Naive B cell (primary cell): ENCODE measurements at regions not wholly inside any gene's neighbourhood (a gene's known extent, or its start where the extent isn't known, plus 50 kb on each side); places are given as distances from the start of the nearest gene placed in this dataset.
A peak's percentile ranks its signal among the peaks of the same experiment; 100 is the strongest.
"Not testable (repeated sequence)": the region's sequence is repeated elsewhere in the genome, so short reads cannot be mapped to it uniquely, and the experiment has no call there.

Experiments used
- ATAC-seq, 2 donors: fragments of 150-1000 bp; cut with Tn5 transposase; 2 replicates each; pipeline ENCODE4 v1.10.0; 2021; ENCODE audit warnings: low read depth in 2 of 2, mild to moderate bottlenecking in 2 of 2, moderate library complexity in 2 of 2
- DNase-seq: peaks from one replicate; pipeline ENCODE4 v3.0.0; 2022
- H3K27ac Mint-ChIP-seq, 6 donors: one replicate each; pipeline ENCODE4 v1.8.0; 2020 to 2022; ENCODE audit warnings: mild to moderate bottlenecking in 6 of 6, mixed read lengths in 6 of 6, moderate library complexity in 5 of 6, inconsistent platforms in 2 of 6
- H3K27me3 Mint-ChIP-seq, 3 donors: one replicate each; pipeline ENCODE4 v1.8.0; 2021 to 2022; ENCODE audit warnings: mixed read lengths in 3 of 3, mild to moderate bottlenecking in 1 of 3
- H3K36me3 Mint-ChIP-seq, 2 donors: one replicate each; pipeline ENCODE4 v1.8.0; 2020 to 2022; ENCODE audit warnings: mixed read lengths in 2 of 2, inconsistent platforms in 1 of 2, mild to moderate bottlenecking in 1 of 2
- H3K4me1 Mint-ChIP-seq, 3 donors: one replicate each; pipeline ENCODE4 v1.8.0; 2020 to 2022; ENCODE audit warnings: mixed read lengths in 3 of 3, inconsistent platforms in 1 of 3, mild to moderate bottlenecking in 1 of 3, moderate library complexity in 1 of 3
- H3K4me3 Mint-ChIP-seq, 8 donors: one replicate each; pipeline ENCODE4 v1.8.0; 2020 to 2022; ENCODE audit warnings: mild to moderate bottlenecking in 8 of 8, mixed read lengths in 8 of 8, moderate library complexity in 8 of 8, inconsistent platforms in 2 of 8
- H3K9me3 Mint-ChIP-seq, 7 donors: one replicate each; pipeline ENCODE4 v1.8.0; 2020 to 2022; ENCODE audit warnings: mixed read lengths in 7 of 7, mild to moderate bottlenecking in 5 of 7, inconsistent platforms in 2 of 7, moderate library complexity in 1 of 7

GRCh38 chr11:88061111-88061510, 114.1 kb downstream of the RAB38 start:
- Mint-ChIP-seq H3K4me1 (no peaks in the 10 kb centered on the region), H3K27ac (no peak overlapping the region), H3K4me3 (no peak overlapping the region), H3K27me3 (peaks cover 0 to 4% (median 0%) of the 10 kb centered on the region in 3 donors), H3K9me3 (peaks cover 0 to 3% (median 0%) of the 10 kb centered on the region in 7 donors), H3K36me3 (no peaks in the 10 kb centered on the region)
- DNase-seq, result no peak
- ATAC-seq, result no peak

DNA sequence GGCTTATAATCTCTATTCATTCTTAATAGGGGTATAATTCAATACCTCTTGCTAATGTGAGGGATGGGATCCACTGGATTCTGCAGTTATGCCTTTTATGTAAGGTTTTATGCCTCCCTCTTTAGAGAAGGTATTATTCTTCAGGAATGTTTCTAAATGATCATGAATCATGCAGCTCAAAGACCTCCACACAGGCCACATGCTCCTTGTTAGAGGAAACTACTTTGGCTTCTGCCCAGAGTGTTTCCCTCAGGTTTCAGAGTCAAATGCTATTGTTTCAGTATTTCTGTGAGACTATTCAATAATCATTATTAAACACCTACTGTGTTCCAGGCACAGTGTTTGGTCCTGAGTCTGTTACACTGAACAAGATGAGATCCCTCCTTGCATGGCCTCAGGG, 115.9 kb downstream of the RAB38 start:
- ATAC-seq (no peak), DNase-seq (no peak)
- no peaks in the 10 kb centered on the region for H3K36me3 Mint-ChIP-seq
- peaks cover 0 to 7% (median 0%) of the 10 kb centered on the region in 3 donors for H3K27me3 Mint-ChIP-seq
- no peak overlapping the region for H3K27ac Mint-ChIP-seq
- H3K4me3 Mint-ChIP-seq, result no peak overlapping the region
- H3K4me1 Mint-ChIP-seq, result no peaks in the 10 kb centered on the region
- peaks cover 0 to 4% (median 0%) of the 10 kb centered on the region in 7 donors for H3K9me3 Mint-ChIP-seq

DNA sequence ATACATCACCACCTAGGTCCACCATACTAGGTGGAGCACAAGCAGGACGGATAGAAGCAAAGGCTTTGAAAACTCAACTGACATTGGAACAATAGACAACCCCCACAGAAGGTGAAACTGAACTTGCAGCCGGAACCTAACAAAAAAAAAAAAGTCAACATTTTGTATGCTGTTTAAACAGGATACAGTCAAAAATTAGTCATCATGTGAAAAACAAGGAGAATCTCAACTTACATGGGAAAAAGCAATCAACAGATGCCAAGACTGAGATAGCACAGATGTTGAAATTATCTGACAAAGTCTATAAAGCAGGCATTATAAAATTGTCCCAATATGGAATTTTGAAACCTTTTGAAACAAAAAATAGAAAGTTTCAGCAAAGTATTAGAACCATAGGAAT, 123.8 kb downstream of the RAB38 start:
- Mint-ChIP-seq H3K36me3 (no peaks in the 10 kb centered on the region), H3K4me3 (no peak overlapping the region), H3K4me1 (no peaks in the 10 kb centered on the region)

GRCh38 chr11:88050247-88050646, 125.0 kb downstream of the RAB38 start:
- H3K27ac Mint-ChIP-seq, result no peak overlapping the region
- H3K36me3 Mint-ChIP-seq, result no peaks in the 10 kb centered on the region
- ATAC-seq (no peak), DNase-seq (no peak)
- no peaks in the 10 kb centered on the region for H3K27me3 Mint-ChIP-seq
- H3K4me1 Mint-ChIP-seq, result no peaks in the 10 kb centered on the region
- no peaks in the 10 kb centered on the region for H3K9me3 Mint-ChIP-seq
- no peak overlapping the region for H3K4me3 Mint-ChIP-seq

More for the DNA sequence above, 123.8 kb downstream of the RAB38 start:
- Mint-ChIP-seq H3K9me3 (peaks cover 0 to 4% (median 0%) of the 10 kb centered on the region in 7 donors), H3K27me3 (peaks cover 0 to 6% (median 0%) of the 10 kb centered on the region in 3 donors), H3K27ac (no peak overlapping the region)
- no peak for ATAC-seq
- no peak for DNase-seq

DNA sequence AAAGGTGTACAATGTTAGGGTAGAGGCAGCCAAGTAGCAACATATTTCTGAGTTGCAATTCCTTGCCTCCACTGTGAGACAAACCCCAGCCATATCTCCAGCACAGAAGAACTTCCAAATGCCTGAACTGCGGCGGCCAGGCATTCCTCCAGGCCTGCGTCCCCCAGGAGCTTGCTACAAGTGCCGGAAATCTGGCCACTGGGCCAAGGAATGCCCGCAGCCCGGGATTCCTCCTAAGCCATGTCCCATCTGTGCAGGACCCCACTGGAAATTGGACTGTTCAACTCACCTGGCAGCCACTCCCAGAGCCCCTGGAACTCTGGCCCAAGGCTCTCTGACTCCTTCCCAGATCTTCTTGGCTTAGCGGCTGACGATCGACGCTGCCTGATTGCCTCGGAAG, 130.0 kb downstream of the RAB38 start:
- not testable (repeated sequence) for H3K9me3 Mint-ChIP-seq, H3K27ac Mint-ChIP-seq, H3K36me3 Mint-ChIP-seq, DNase-seq, ATAC-seq, H3K4me1 Mint-ChIP-seq, H3K4me3 Mint-ChIP-seq
- H3K27me3 Mint-ChIP-seq, result peaks cover 0 to 12% (median 0%) of the 10 kb centered on the region in 3 donors

GRCh38 chr11:88044658-88045057, 130.6 kb downstream of the RAB38 start:
- not testable (repeated sequence) for H3K4me1 Mint-ChIP-seq, DNase-seq, H3K4me3 Mint-ChIP-seq, H3K36me3 Mint-ChIP-seq, H3K9me3 Mint-ChIP-seq, ATAC-seq, H3K27ac Mint-ChIP-seq
- H3K27me3 Mint-ChIP-seq, result peaks cover 0 to 12% (median 0%) of the 10 kb centered on the region in 3 donors

- no peak for ATAC-seq
- Mint-ChIP-seq H3K27ac (no peak overlapping the region), H3K9me3 (no peaks in the 10 kb centered on the region), H3K36me3 (no peaks in the 10 kb centered on the region), H3K27me3 (peaks cover 0 to 12% (median 0%) of the 10 kb centered on the region in 3 donors), H3K4me1 (no peaks in the 10 kb centered on the region), H3K4me3 (no peak overlapping the region)
- no peak for DNase-seq
Observed at GRCh38 chr11:88043149-88043548, 132.1 kb downstream of the RAB38 start.

GRCh38 chr11:88042647-88043046, 132.6 kb downstream of the RAB38 start:
- H3K9me3 Mint-ChIP-seq, result no peaks in the 10 kb centered on the region
- H3K4me3 Mint-ChIP-seq, result no peak overlapping the region
- no peak overlapping the region for H3K27ac Mint-ChIP-seq
- no peaks in the 10 kb centered on the region for H3K36me3 Mint-ChIP-seq
- no peaks in the 10 kb centered on the region for H3K4me1 Mint-ChIP-seq
- H3K27me3 Mint-ChIP-seq, result peaks cover 0 to 12% (median 0%) of the 10 kb centered on the region in 3 donors
- ATAC-seq (no peak), DNase-seq (no peak)

- ATAC-seq (no peak), DNase-seq (no peak)
- Mint-ChIP-seq H3K4me1 (no peaks in the 10 kb centered on the region), H3K4me3 (no peak overlapping the region), H3K27me3 (peaks cover 0 to 12% (median 0%) of the 10 kb centered on the region in 3 donors), H3K36me3 (no peaks in the 10 kb centered on the region), H3K9me3 (no peaks in the 10 kb centered on the region), H3K27ac (no peak overlapping the region)
Observed at GRCh38 chr11:88042238-88042637, 133.0 kb downstream of the RAB38 start.

DNA sequence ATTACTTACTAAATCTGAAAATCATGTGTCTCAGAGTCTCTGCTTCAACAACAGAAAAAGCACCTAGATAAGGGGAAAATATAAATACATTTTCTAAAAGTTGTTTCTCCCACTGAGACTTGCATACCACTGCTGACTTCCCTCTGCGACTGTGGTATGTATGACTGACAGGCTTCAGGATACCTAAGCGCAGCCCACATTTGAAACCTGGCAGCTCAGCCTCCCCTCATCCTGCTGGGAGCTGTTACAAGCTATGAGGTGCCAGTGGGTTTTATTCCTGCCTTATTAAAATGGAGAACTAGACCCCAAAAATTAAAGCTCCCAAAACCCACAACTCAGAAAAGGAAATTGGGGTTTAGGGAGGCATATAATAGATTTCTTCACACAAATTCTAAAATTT, 133.6 kb downstream of the RAB38 start:
- Mint-ChIP-seq H3K27ac (no peak overlapping the region), H3K36me3 (no peaks in the 10 kb centered on the region), H3K4me1 (no peaks in the 10 kb centered on the region), H3K27me3 (peaks cover 0 to 12% (median 0%) of the 10 kb centered on the region in 3 donors), H3K4me3 (no peak overlapping the region), H3K9me3 (no peaks in the 10 kb centered on the region)
- ATAC-seq, result no peak
- no peak for DNase-seq

DNA sequence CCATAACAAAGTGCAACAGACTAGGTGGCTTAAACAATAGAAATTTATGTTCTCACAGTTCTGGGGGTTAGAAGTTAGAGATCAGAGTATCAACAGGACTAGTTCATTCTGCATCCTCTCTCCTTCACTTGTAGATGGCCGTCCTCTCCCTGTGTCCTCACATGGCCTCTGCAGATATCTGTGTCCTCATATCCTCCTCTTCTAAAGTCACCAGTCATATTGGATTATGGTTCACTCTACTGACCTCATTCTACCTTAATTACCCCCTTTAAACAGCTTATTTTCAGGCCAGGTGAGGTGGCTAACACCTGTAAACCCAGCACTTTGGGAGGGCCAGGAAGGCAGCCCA, 135.1 kb downstream of the RAB38 start:
- H3K4me3 Mint-ChIP-seq, result no peak overlapping the region
- H3K4me1 Mint-ChIP-seq, result no peaks in the 10 kb centered on the region

GRCh38 chr11:88039476-88040147, 135.6 kb downstream of the RAB38 start:
- DNase-seq, result no peak
- no peaks in the 10 kb centered on the region for H3K4me1 Mint-ChIP-seq

More for the DNA sequence above, 135.1 kb downstream of the RAB38 start:
- H3K36me3 Mint-ChIP-seq, result no peaks in the 10 kb centered on the region
- ATAC-seq (no peak), DNase-seq (no peak)
- H3K27ac Mint-ChIP-seq, result no peak overlapping the region
- no peaks in the 10 kb centered on the region for H3K9me3 Mint-ChIP-seq
- peaks cover 0 to 12% (median 0%) of the 10 kb centered on the region in 3 donors for H3K27me3 Mint-ChIP-seq

DNA sequence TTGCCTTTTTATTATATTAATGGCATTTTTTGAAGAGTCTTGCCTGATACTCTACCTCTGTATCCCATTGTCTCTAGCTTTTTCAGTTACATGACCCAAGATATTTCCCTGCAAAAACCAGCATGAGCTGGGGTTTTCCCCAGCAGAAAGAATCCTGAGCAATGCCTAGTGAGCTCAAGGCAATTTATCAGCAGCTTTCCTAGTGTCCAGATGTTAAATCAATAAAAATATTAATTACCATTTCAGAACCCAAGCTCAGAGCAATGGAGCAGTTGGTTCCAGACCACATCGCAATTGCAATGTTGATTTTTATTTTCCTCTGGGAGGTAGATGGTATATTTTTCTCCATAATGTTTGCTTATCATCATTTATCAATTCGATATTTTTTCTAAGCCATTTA, 137.2 kb downstream of the RAB38 start:
- no peaks in the 10 kb centered on the region for H3K27me3 Mint-ChIP-seq
- peak overlapping the region in 1 of 6 donors; percentile 5 for H3K27ac Mint-ChIP-seq
- ATAC-seq, result no peak
- H3K4me3 Mint-ChIP-seq, result no peak overlapping the region
- peaks cover 0 to 13% (median 4%) of the 10 kb centered on the region in 7 donors for H3K9me3 Mint-ChIP-seq
- DNase-seq, result no peak
- H3K4me1 Mint-ChIP-seq, result no peaks in the 10 kb centered on the region
- no peaks in the 10 kb centered on the region for H3K36me3 Mint-ChIP-seq

More at GRCh38 chr11:88039476-88040147, 135.6 kb downstream of the RAB38 start:
- H3K27me3 Mint-ChIP-seq, result peaks cover 0 to 9% (median 0%) of the 10 kb centered on the region in 3 donors
- peaks cover 0 to 2% (median 0%) of the 10 kb centered on the region in 7 donors for H3K9me3 Mint-ChIP-seq
- no peaks in the 10 kb centered on the region for H3K36me3 Mint-ChIP-seq
- no peak overlapping the region for H3K4me3 Mint-ChIP-seq
- ATAC-seq, result no peak
- H3K27ac Mint-ChIP-seq, result no peak overlapping the region

GRCh38 chr11:88036701-88037100, 138.5 kb downstream of the RAB38 start:
- no peak overlapping the region for H3K27ac Mint-ChIP-seq
- ATAC-seq (no peak), DNase-seq (no peak)
- no peak overlapping the region for H3K4me3 Mint-ChIP-seq
- peaks cover 0 to 16% (median 8%) of the 10 kb centered on the region in 7 donors for H3K9me3 Mint-ChIP-seq
- H3K36me3 Mint-ChIP-seq, result no peaks in the 10 kb centered on the region
- H3K27me3 Mint-ChIP-seq, result no peaks in the 10 kb centered on the region
- no peaks in the 10 kb centered on the region for H3K4me1 Mint-ChIP-seq
